ENCODE measurements at regions not wholly inside any gene's neighbourhood (a gene's known extent, or its start where the extent isn't known, plus 50 kb on each side); places are given as distances from the start of the nearest gene placed in this dataset.

DNA sequence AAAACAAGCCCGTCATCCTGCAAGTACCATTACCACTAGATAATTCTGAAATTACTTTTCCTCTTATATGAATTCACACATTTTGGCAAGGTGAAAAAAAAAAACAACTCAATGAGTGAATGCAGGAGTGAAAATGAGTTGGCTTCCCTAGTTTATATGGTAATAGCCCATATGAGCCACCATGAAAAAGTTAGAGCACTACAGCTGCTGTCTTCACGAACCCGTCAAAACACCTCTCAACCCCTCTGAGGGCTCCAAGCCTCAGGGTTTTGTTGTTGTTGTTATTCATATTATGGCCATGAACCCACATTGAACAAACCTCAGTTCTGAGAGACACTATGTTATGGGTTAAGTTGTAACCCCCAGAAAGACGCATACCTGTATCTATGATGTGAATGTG lies 289.9 kb upstream of the CAND1 start:
- H3K4me2 ChIP-seq (ENCODE audit: low read depth, low read length), result no peak overlapping the region
- ChIA-PET POLR2A (no interaction called here), CTCF (ENCODE audit: low intra/inter-chr PET ratio, low total read pairs) (no interaction called here)
- H3K79me2 ChIP-seq (ENCODE audit: insufficient read depth, low read length), result no peaks in the 10 kb centered on the region
- in situ Hi-C loops (cut with HindIII; ENCODE audit: extremely low pct_ligation_motif_present, low pct_unique_long_range_greater_than_20kb) (no loop called here), intact Hi-C loops (cut with micrococcal nuclease; ENCODE audit: unreplicated experiment) (no loop called here)
- TF ChIP-seq ZNF792 (CRISPR knock-in tag; IDR thresholded peaks at IDR 0.05) (no peak), TBL1XR1 (IDR thresholded peaks at IDR 0.05; ENCODE audit: borderline replicate concordance, low read length, partially characterized antibody) (no peak), ZNF430 (CRISPR knock-in tag; IDR thresholded peaks at IDR 0.05) (no peak), HNF4G (IDR thresholded peaks at IDR 0.05; ENCODE audit: borderline replicate concordance, low read depth, low read length) (no peak), HNF4G (CRISPR knock-in tag; IDR thresholded peaks at IDR 0.05; ENCODE audit: borderline replicate concordance, low read depth) (no peak)
- H3K9me3 ChIP-seq (ENCODE audit: low read length), result no peaks in the 10 kb centered on the region
- no peak overlapping the region for H3K4me3 ChIP-seq (replicated peaks in 1 of 3; ENCODE audit: insufficient read depth in 1 of 3, low read depth in 2 of 3, low read length in 3 of 3)
- no peaks in the 10 kb centered on the region for H3K4me1 ChIP-seq (ENCODE audit: insufficient read depth, low read length)
- BruUV-seq (replicated peaks), result no TSS peak
- DNase-seq (ENCODE audit: low spot score) (no peak), ATAC-seq (no peak), FAIRE-seq (no peak)
- H3K27me3 ChIP-seq (ENCODE audit: control insufficient read depth in 1 of 2, insufficient read depth in 2 of 2, low read length in 2 of 2), result no peaks in the 10 kb centered on the region
- no peak overlapping the region for H2AFZ ChIP-seq (ENCODE audit: low read length)
- no peaks in the 10 kb centered on the region for H3K36me3 ChIP-seq (replicated peaks in 1 of 2; ENCODE audit: control insufficient read depth in 1 of 2, insufficient read depth in 2 of 2, low read length in 2 of 2)
- 18% methylated on average over 4 of the region's 4 CpGs for WGBS (ENCODE audit: low lambda C conversion rate)
- no peak overlapping the region for H3K27ac ChIP-seq (ENCODE audit: extremely low read length, insufficient read depth, low read length)
- H3K9ac ChIP-seq (ENCODE audit: insufficient read depth, low read depth, low read length), result no peak overlapping the region
- H4K20me1 ChIP-seq (ENCODE audit: insufficient read depth, low read length), result no peaks in the 10 kb centered on the region

DNA sequence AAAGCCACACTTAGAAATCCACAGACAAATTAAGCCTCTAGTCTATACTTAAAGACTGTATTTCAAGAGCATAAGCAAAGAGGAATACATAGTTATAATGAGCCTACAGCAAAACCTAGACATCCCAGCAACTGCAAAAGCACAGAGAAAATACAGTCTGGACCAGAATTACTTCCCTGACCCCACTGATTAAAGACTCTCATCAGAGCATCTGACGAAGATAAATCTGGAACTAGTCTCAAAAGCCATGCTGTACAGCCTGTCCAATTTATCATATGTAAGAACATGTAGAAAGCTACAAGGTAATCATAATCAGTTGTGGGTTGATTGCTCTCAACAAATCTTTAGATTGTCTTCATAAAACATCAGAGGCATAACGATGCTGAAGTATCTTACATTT lies 285.1 kb upstream of the CAND1 start:
- H3K9me3 ChIP-seq (ENCODE audit: low read length), result no peaks in the 10 kb centered on the region
- no peaks in the 10 kb centered on the region for H3K36me3 ChIP-seq (replicated peaks in 1 of 2; ENCODE audit: control insufficient read depth in 1 of 2, insufficient read depth in 2 of 2, low read length in 2 of 2)
- in situ Hi-C loops (cut with HindIII; ENCODE audit: extremely low pct_ligation_motif_present, low pct_unique_long_range_greater_than_20kb) (no loop called here), intact Hi-C loops (cut with micrococcal nuclease; ENCODE audit: unreplicated experiment) (no loop called here)
- no peak overlapping the region for H3K27ac ChIP-seq (ENCODE audit: extremely low read length, insufficient read depth, low read length)
- H4K20me1 ChIP-seq (ENCODE audit: insufficient read depth, low read length), result no peaks in the 10 kb centered on the region
- ChIA-PET POLR2A (no interaction called here), CTCF (ENCODE audit: low intra/inter-chr PET ratio, low total read pairs) (no interaction called here)
- H2AFZ ChIP-seq (ENCODE audit: low read length), result no peak overlapping the region
- no peaks in the 10 kb centered on the region for H3K4me1 ChIP-seq (ENCODE audit: insufficient read depth, low read length)
- ATAC-seq (no peak), DNase-seq (ENCODE audit: low spot score) (no peak), FAIRE-seq (no peak)
- 5% methylated on average over 2 of the region's 2 CpGs for WGBS (ENCODE audit: low lambda C conversion rate)
- no peak overlapping the region for H3K4me2 ChIP-seq (ENCODE audit: low read depth, low read length)
- no TSS peak for BruUV-seq (replicated peaks)
- no peak overlapping the region for H3K9ac ChIP-seq (ENCODE audit: insufficient read depth, low read depth, low read length)
- no peak for TF ChIP-seq YY1 (IDR thresholded peaks at IDR 0.05; ENCODE audit: insufficient read depth, insufficient replicate concordance, low read depth, low read length)
- TF ChIP-seq, protein P1, sequence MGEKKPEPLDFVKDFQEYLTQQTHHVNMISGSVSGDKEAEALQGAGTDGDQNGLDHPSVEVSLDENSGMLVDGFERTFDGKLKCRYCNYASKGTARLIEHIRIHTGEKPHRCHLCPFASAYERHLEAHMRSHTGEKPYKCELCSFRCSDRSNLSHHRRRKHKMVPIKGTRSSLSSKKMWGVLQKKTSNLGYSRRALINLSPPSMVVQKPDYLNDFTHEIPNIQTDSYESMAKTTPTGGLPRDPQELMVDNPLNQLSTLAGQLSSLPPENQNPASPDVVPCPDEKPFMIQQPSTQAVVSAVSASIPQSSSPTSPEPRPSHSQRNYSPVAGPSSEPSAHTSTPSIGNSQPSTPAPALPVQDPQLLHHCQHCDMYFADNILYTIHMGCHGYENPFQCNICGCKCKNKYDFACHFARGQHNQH (CRISPR knock-in tag; IDR thresholded peaks at IDR 0.05), result no peak
- no peak for TF ChIP-seq SP5 (CRISPR knock-in tag; IDR thresholded peaks at IDR 0.05; ENCODE audit: borderline replicate concordance, low read depth)
- TF ChIP-seq SAFB2 (CRISPR knock-in tag; IDR thresholded peaks at IDR 0.05; ENCODE audit: borderline replicate concordance, low read depth), result no peak
- TF ChIP-seq ZFX (CRISPR knock-in tag; IDR thresholded peaks at IDR 0.05; ENCODE audit: low read depth), result no peak
- no peak for TF ChIP-seq ZNF496 (CRISPR knock-in tag; IDR thresholded peaks at IDR 0.05; ENCODE audit: insufficient replicate concordance)
- TF ChIP-seq MIER3 (CRISPR knock-in tag; IDR thresholded peaks at IDR 0.05; ENCODE audit: borderline replicate concordance), result no peak
- TF ChIP-seq ATF7 (IDR thresholded peaks at IDR 0.05), result no peak
- TF ChIP-seq ATF7 (CRISPR knock-in tag; IDR thresholded peaks at IDR 0.05), result no peak
- no peak for TF ChIP-seq TOPORS (CRISPR knock-in tag; IDR thresholded peaks at IDR 0.05)
- TF ChIP-seq, protein P2, sequence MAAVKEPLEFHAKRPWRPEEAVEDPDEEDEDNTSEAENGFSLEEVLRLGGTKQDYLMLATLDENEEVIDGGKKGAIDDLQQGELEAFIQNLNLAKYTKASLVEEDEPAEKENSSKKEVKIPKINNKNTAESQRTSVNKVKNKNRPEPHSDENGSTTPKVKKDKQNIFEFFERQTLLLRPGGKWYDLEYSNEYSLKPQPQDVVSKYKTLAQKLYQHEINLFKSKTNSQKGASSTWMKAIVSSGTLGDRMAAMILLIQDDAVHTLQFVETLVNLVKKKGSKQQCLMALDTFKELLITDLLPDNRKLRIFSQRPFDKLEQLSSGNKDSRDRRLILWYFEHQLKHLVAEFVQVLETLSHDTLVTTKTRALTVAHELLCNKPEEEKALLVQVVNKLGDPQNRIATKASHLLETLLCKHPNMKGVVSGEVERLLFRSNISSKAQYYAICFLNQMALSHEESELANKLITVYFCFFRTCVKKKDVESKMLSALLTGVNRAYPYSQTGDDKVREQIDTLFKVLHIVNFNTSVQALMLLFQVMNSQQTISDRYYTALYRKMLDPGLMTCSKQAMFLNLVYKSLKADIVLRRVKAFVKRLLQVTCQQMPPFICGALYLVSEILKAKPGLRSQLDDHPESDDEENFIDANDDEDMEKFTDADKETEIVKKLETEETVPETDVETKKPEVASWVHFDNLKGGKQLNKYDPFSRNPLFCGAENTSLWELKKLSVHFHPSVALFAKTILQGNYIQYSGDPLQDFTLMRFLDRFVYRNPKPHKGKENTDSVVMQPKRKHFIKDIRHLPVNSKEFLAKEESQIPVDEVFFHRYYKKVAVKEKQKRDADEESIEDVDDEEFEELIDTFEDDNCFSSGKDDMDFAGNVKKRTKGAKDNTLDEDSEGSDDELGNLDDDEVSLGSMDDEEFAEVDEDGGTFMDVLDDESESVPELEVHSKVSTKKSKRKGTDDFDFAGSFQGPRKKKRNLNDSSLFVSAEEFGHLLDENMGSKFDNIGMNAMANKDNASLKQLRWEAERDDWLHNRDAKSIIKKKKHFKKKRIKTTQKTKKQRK (IDR thresholded peaks at IDR 0.05; ENCODE audit: low read length), result no peak
- H3K79me2 ChIP-seq (ENCODE audit: insufficient read depth, low read length), result no peaks in the 10 kb centered on the region
- no peak overlapping the region for H3K4me3 ChIP-seq (replicated peaks in 1 of 3; ENCODE audit: insufficient read depth in 1 of 3, low read depth in 2 of 3, low read length in 3 of 3)
- H3K27me3 ChIP-seq (ENCODE audit: control insufficient read depth in 1 of 2, insufficient read depth in 2 of 2, low read length in 2 of 2), result no peaks in the 10 kb centered on the region

Measured in HepG2 (cell line).